ENCODE measurements at regions not wholly inside any gene's neighbourhood (a gene's known extent, or its start where the extent isn't known, plus 50 kb on each side); places are given as distances from the start of the nearest gene placed in this dataset.

DNA sequence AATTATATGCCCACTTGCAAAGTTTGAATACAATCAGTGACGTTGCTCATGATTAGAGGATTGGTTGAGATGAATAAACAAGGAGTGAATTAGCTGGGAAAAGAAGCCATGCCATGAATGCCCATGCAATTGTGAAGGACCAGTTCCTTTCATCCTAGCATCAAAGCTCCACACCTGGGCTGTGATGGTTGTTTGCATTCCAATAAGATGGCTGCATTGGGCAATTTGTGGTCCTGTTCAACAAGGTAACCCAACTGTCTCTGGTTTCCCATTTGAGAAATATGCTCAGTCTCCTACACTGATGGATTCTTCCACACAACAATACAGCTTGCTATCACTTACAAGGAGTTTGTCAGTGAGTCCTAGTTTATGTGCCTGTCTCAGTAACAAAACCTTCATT, 550.2 kb downstream of the STK39 start:
- H3K9ac ChIP-seq (ENCODE audit: control insufficient read depth, extremely low read depth, insufficient read depth, low read length) = no peak overlapping the region
- H2AFZ ChIP-seq (ENCODE audit: control insufficient read depth, low read length) = no peak overlapping the region
- no peaks in the 10 kb centered on the region for H3K9me3 ChIP-seq (ENCODE audit: control insufficient read depth, low read depth, low read length)
- no peaks in the 10 kb centered on the region for H3K9me1 ChIP-seq (ENCODE audit: control insufficient read depth, extremely low read depth, insufficient read depth, low read length)
- no peaks in the 10 kb centered on the region for H3K79me2 ChIP-seq (ENCODE audit: control insufficient read depth, insufficient read depth, low read length)
- no peaks in the 10 kb centered on the region for H3K36me3 ChIP-seq (ENCODE audit: control insufficient read depth in 2 of 2, extremely low read depth in 1 of 2, insufficient read depth in 2 of 2, low read length in 2 of 2)
- H3K4me1 ChIP-seq (ENCODE audit: control insufficient read depth, extremely low read depth, insufficient read depth, low read length) = no peaks in the 10 kb centered on the region
- no peak for TF ChIP-seq EZH2 (IDR thresholded peaks at IDR 0.05; ENCODE audit: low read length)
- TF ChIP-seq, protein P1, sequence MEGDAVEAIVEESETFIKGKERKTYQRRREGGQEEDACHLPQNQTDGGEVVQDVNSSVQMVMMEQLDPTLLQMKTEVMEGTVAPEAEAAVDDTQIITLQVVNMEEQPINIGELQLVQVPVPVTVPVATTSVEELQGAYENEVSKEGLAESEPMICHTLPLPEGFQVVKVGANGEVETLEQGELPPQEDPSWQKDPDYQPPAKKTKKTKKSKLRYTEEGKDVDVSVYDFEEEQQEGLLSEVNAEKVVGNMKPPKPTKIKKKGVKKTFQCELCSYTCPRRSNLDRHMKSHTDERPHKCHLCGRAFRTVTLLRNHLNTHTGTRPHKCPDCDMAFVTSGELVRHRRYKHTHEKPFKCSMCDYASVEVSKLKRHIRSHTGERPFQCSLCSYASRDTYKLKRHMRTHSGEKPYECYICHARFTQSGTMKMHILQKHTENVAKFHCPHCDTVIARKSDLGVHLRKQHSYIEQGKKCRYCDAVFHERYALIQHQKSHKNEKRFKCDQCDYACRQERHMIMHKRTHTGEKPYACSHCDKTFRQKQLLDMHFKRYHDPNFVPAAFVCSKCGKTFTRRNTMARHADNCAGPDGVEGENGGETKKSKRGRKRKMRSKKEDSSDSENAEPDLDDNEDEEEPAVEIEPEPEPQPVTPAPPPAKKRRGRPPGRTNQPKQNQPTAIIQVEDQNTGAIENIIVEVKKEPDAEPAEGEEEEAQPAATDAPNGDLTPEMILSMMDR (optimal IDR thresholded peaks at IDR 0.05 in 1 of 3, IDR thresholded peaks at IDR 0.05 in 1 of 3, conservative IDR thresholded peaks at IDR 0.05 in 1 of 3; ENCODE audit: extremely low read depth in 1 of 3, insufficient read depth in 2 of 3, low read length in 3 of 3) = no peak
- FAIRE-seq = no peak
- dilution Hi-C loops (cut with MboI; ENCODE audit: extremely low pct_ligation_motif_present, low sequenced_read_pairs) = no loop called here
- no peak for DNase-seq (ENCODE audit: low read depth, low spot score)
- no peak overlapping the region for H3K4me2 ChIP-seq (ENCODE audit: control insufficient read depth, extremely low read depth, insufficient read depth, low read depth, low read length)
- H3K27me3 ChIP-seq (ENCODE audit: control insufficient read depth, extremely low read depth, insufficient read depth, low read length) = no peaks in the 10 kb centered on the region
- no peak overlapping the region for H3K27ac ChIP-seq (ENCODE audit: control insufficient read depth, insufficient read depth, low read length)
- no peaks in the 10 kb centered on the region for H4K20me1 ChIP-seq (ENCODE audit: control insufficient read depth, extremely low read depth, insufficient read depth, low read length)
- H3K4me3 ChIP-seq (ENCODE audit: control insufficient read depth in 2 of 3, extremely low read depth in 1 of 3, insufficient read depth in 2 of 3, low read depth in 1 of 3, low read length in 3 of 3) = no peak overlapping the region

DNA sequence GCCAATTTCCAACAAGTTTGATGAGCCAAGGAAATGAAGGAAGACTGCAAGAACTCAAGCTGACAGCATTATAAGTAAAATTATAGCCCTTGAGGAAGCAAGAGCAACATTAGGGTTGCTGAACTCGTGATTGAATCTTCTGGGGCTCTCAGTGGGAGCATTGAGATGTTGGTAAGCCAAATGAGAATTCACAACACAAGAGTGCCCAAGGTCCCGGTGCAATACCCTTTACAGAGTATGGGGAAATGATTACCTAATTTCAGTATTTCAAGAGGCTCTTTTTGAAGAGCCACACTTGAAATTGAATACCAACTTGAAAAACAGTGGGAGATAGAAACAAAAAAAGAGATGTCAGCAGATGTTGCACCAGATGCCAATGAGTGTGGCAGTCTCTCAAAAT, 554.5 kb downstream of the STK39 start:
- FAIRE-seq = no peak
- H3K36me3 ChIP-seq (ENCODE audit: control insufficient read depth in 2 of 2, extremely low read depth in 1 of 2, insufficient read depth in 2 of 2, low read length in 2 of 2) = no peaks in the 10 kb centered on the region

More for the DNA sequence above, 554.5 kb downstream of the STK39 start:
- H4K20me1 ChIP-seq (ENCODE audit: control insufficient read depth, extremely low read depth, insufficient read depth, low read length) = no peaks in the 10 kb centered on the region
- DNase-seq (ENCODE audit: low read depth, low spot score) = no peak
- no peaks in the 10 kb centered on the region for H3K4me1 ChIP-seq (ENCODE audit: control insufficient read depth, extremely low read depth, insufficient read depth, low read length)
- H3K4me2 ChIP-seq (ENCODE audit: control insufficient read depth, extremely low read depth, insufficient read depth, low read depth, low read length) = no peak overlapping the region
- no peak overlapping the region for H2AFZ ChIP-seq (ENCODE audit: control insufficient read depth, low read length)
- no peaks in the 10 kb centered on the region for H3K9me3 ChIP-seq (ENCODE audit: control insufficient read depth, low read depth, low read length)
- H3K4me3 ChIP-seq (ENCODE audit: control insufficient read depth in 2 of 3, extremely low read depth in 1 of 3, insufficient read depth in 2 of 3, low read depth in 1 of 3, low read length in 3 of 3) = no peak overlapping the region
- no peak for TF ChIP-seq EZH2 (IDR thresholded peaks at IDR 0.05; ENCODE audit: low read length)
- TF ChIP-seq, protein P1 (optimal IDR thresholded peaks at IDR 0.05 in 1 of 3, IDR thresholded peaks at IDR 0.05 in 1 of 3, conservative IDR thresholded peaks at IDR 0.05 in 1 of 3; ENCODE audit: extremely low read depth in 1 of 3, insufficient read depth in 2 of 3, low read length in 3 of 3) = no peak
- H3K27me3 ChIP-seq (ENCODE audit: control insufficient read depth, extremely low read depth, insufficient read depth, low read length) = no peaks in the 10 kb centered on the region
- H3K79me2 ChIP-seq (ENCODE audit: control insufficient read depth, insufficient read depth, low read length) = no peaks in the 10 kb centered on the region
- no peak overlapping the region for H3K27ac ChIP-seq (ENCODE audit: control insufficient read depth, insufficient read depth, low read length)
- dilution Hi-C loops (cut with MboI; ENCODE audit: extremely low pct_ligation_motif_present, low sequenced_read_pairs) = no loop called here
- no peak overlapping the region for H3K9ac ChIP-seq (ENCODE audit: control insufficient read depth, extremely low read depth, insufficient read depth, low read length)
- no peaks in the 10 kb centered on the region for H3K9me1 ChIP-seq (ENCODE audit: control insufficient read depth, extremely low read depth, insufficient read depth, low read length)

Measured in keratinocyte (primary cell).